ENCODE measurements at regions not wholly inside any gene's neighbourhood (a gene's known extent, or its start where the extent isn't known, plus 50 kb on each side); places are given as distances from the start of the nearest gene placed in this dataset.

GRCh38 chr10:125350519-125350918 lies 190.2 kb upstream of the CTBP2 start:
- Histone ChIP-seq H3K9ac (no peak overlapping the region), H3K79me2 (ENCODE audit: insufficient read depth) (no peaks in the 10 kb centered on the region), H3K9me3 (no peaks in the 10 kb centered on the region), H3K27me3 (ENCODE audit: insufficient read depth) (no peaks in the 10 kb centered on the region), H2AFZ (ENCODE audit: low read depth) (no peak overlapping the region), H3K27ac (ENCODE audit: low read depth in 2 of 2, low read length in 1 of 2) (no peak overlapping the region), H3K36me3 (replicated peaks in 1 of 2; ENCODE audit: control insufficient read depth in 1 of 2, insufficient read depth in 2 of 2, low read length in 1 of 2) (no peaks in the 10 kb centered on the region), H3K4me3 (ENCODE audit: low read depth in 2 of 2, low read length in 1 of 2) (no peak overlapping the region), H4K20me1 (ENCODE audit: insufficient read depth) (no peaks in the 10 kb centered on the region), H3F3A (replicated peaks; ENCODE audit: insufficient read depth) (no peaks in the 10 kb centered on the region), H3K4me1 (ENCODE audit: control insufficient read depth in 1 of 2, insufficient read depth in 2 of 2, low read depth in 1 of 2, low read length in 1 of 2) (no peaks in the 10 kb centered on the region), H3K4me2 (no peak overlapping the region), H3K9me2 (no peaks in the 10 kb centered on the region)
- no peak for TF ChIP-seq RXRA (IDR thresholded peaks at IDR 0.05; ENCODE audit: borderline replicate concordance, low read depth)
- TF ChIP-seq TCF12 (IDR thresholded peaks at IDR 0.05): no peak
- no peak for TF ChIP-seq GABPA (IDR thresholded peaks at IDR 0.05; ENCODE audit: low read depth)
- no peak for TF ChIP-seq POLR2AphosphoS5 (IDR thresholded peaks at IDR 0.05; ENCODE audit: low read depth, low read length)
- TF ChIP-seq NFIC (IDR thresholded peaks at IDR 0.05; ENCODE audit: borderline replicate concordance): no peak
- no peak for TF ChIP-seq RFX5 (IDR thresholded peaks at IDR 0.05; ENCODE audit: low read length)
- no peak for TF ChIP-seq YY1 (IDR thresholded peaks at IDR 0.05; ENCODE audit: low read depth)
- TF ChIP-seq GATA2 (CRISPR knock-in tag; IDR thresholded peaks at IDR 0.05): no peak
- no peak for TF ChIP-seq FOXM1 (IDR thresholded peaks at IDR 0.05; ENCODE audit: low read depth)
- TF ChIP-seq PBX3 (IDR thresholded peaks at IDR 0.05): no peak
- no peak for TF ChIP-seq ZBTB33 (IDR thresholded peaks at IDR 0.05; ENCODE audit: borderline replicate concordance, low read depth)
- no peak for TF ChIP-seq EZH2phosphoT487 (IDR thresholded peaks at IDR 0.05; ENCODE audit: borderline replicate concordance, low read depth)
- no peak for TF ChIP-seq RAD21 (IDR thresholded peaks at IDR 0.05; ENCODE audit: low read length)
- TF ChIP-seq MEF2A (IDR thresholded peaks at IDR 0.05; ENCODE audit: borderline replicate concordance, low read depth): no peak
- TF ChIP-seq EP300 (IDR thresholded peaks at IDR 0.05; ENCODE audit: borderline replicate concordance in 1 of 2, low read depth in 1 of 2, low read length in 1 of 2): no peak
- no peak for TF ChIP-seq TAF1 (IDR thresholded peaks at IDR 0.05; ENCODE audit: borderline replicate concordance, low read depth, low read length)
- no peak for TF ChIP-seq CTCF (IDR thresholded peaks at IDR 0.05)
- no peak for TF ChIP-seq NRF1 (IDR thresholded peaks at IDR 0.05; ENCODE audit: low read depth, low read length)
- TF ChIP-seq CHD2 (IDR thresholded peaks at IDR 0.05; ENCODE audit: low read length, partially characterized antibody): no peak
- no peak for TF ChIP-seq IRF3 (IDR thresholded peaks at IDR 0.05; ENCODE audit: low read depth, low read length)
- no peak for DNase-seq
- WGBS (ENCODE audit: low lambda C conversion rate): 23% methylated on average over 2 of the region's 2 CpGs
- ChIA-PET CTCF (interaction anchor here (1.0 kb wide), 1 partner anchor 13 kb away, joined by 4 read pairs; no protein-coding TSS in a partner anchor), POLR2A (no interaction called here)

Data from SK-N-SH (cell line).